GM23248 (cell line): ENCODE measurements at regions not wholly inside any gene's neighbourhood (a gene's known extent, or its start where the extent isn't known, plus 50 kb on each side); places are given as distances from the start of the nearest gene placed in this dataset.

Source experiments
- EZH2 ChIP-seq: fragments of 200-600 bp; sonication (generic); IDR thresholded peaks from 2 replicates; pipeline ENCODE4 v1.6.1; 2018; ENCODE audit warnings: antibody characterized with exemption, mild to moderate bottlenecking; ENCODE audit not compliant: insufficient read depth, poor library complexity, severe bottlenecking
- EZH2phosphoT487 ChIP-seq: fragments of 200-600 bp; sonication (generic); IDR thresholded peaks from 2 replicates; pipeline ENCODE4 v1.6.1; 2018; ENCODE audit warnings: antibody characterized with exemption, moderate library complexity, mild to moderate bottlenecking, low read depth; ENCODE audit not compliant: insufficient read depth

DNA sequence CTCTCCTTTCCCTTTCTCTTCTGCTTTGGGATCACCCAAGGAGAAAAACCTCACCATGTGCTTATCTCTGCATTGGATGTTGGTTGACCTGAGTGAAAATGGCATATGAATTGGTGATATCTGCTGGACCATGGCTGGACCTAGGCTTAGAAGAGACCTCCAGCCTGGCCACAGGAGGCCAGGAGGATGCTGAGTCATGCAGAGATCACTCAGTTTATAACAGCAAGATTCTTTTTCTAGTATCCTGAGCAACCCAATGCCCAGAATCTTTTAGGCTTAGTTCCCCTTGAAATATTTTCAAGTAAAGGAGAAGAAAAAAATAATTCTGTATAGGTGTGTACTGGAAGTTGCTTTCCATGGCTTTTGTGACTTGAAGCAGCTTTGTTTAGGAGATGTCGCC is 236.3 kb downstream of the KLF6 start:
- TF ChIP-seq EZH2 (no peak), EZH2phosphoT487 (no peak)
